ENCODE measurements at regions not wholly inside any gene's neighbourhood (a gene's known extent, or its start where the extent isn't known, plus 50 kb on each side); places are given as distances from the start of the nearest gene placed in this dataset.

GRCh38 chr1:234913278-234913649 is 215.4 kb downstream of the TOMM20 start:
- no peak for TF ChIP-seq CTCF (IDR thresholded peaks at IDR 0.05; ENCODE audit: low read length)
- no peak for TF ChIP-seq EZH2 (IDR thresholded peaks at IDR 0.05; ENCODE audit: borderline replicate concordance, low read length)
